Aorta (tissue), 5 donors: ENCODE measurements at regions not wholly inside any gene's neighbourhood (a gene's known extent, or its start where the extent isn't known, plus 50 kb on each side); places are given as distances from the start of the nearest gene placed in this dataset.

ENCODE experiments used
- ATAC-seq: fragments of 200-7000 bp; cut with Tn5 transposase; one replicate; pipeline ENCODE4 v1.9.1; 2022; ENCODE audit warnings: moderate library complexity; ENCODE audit not compliant: low FRiP score
- DNase-seq, 2 donors: peaks; one replicate each; pipeline ENCODE4 v3.0.0-alpha.2; 2020
- H3K27ac ChIP-seq, 2 donors: one replicate each; pipeline ENCODE4 v1.5.1; 2013; ENCODE audit warnings: low read length in 2 of 2, mild to moderate bottlenecking in 2 of 2, moderate library complexity in 2 of 2, control low read depth in 1 of 2, inconsistent platforms in 1 of 2, low read depth in 1 of 2
- H3K27me3 ChIP-seq, 2 donors: one replicate each; pipeline ENCODE4 v1.6.1; 2013; ENCODE audit warnings: control low read depth in 1 of 2, low read length in 1 of 2, mild to moderate bottlenecking in 1 of 2, moderate library complexity in 1 of 2; ENCODE audit not compliant: insufficient read depth in 2 of 2, control insufficient read depth in 1 of 2
- H3K36me3 ChIP-seq, 2 donors: one replicate each; pipeline ENCODE4 v1.6.1; 2013; ENCODE audit warnings: control low read depth in 1 of 2, low read length in 1 of 2, mild to moderate bottlenecking in 1 of 2; ENCODE audit not compliant: insufficient read depth in 2 of 2, control insufficient read depth in 1 of 2
- H3K4me1 ChIP-seq, 2 donors: one replicate each; pipeline ENCODE4 v1.6.1; 2013; ENCODE audit warnings: low read length in 2 of 2, control low read depth in 1 of 2, mild to moderate bottlenecking in 1 of 2, moderate library complexity in 1 of 2; ENCODE audit not compliant: insufficient read depth in 2 of 2, control insufficient read depth in 1 of 2
- H3K4me3 ChIP-seq, 2 donors: one replicate each; pipeline ENCODE4 v1.5.1; 2013; ENCODE audit warnings: low read length in 2 of 2, control low read depth in 1 of 2, mild to moderate bottlenecking in 1 of 2
- H3K9me3 ChIP-seq: one replicate; pipeline ENCODE4 v1.6.1; 2013; ENCODE audit warnings: mild to moderate bottlenecking, low read length; ENCODE audit not compliant: control insufficient read depth
- WGBS, 2 donors: extraction: QIAGEN DNeasy Blood & Tissue Kit; methylation state at CpG; one replicate each; pipeline ENCODE4 v1.1.7; 2013; 5-methylcytosine and 5-hydroxymethylcytosine counted together
- intact Hi-C, 2 donors: fragments of 100-400 bp; cut with DNase I; formaldehyde crosslinking; loops; one replicate each; pipeline versions ENCODE4 v1.14.2 to v1.15.0; 2022
- donor health status: healthy with polysubstance abuse.
- donor health status: Bipolar disorder and iron deficiency.
- donor health status: DM: no; HTN: no; CAD: no.
- donor health status: DM: no; HTN: no; CAD: no.
- donor health status: DM: yes; HTN: yes; CAD: no.

- no peaks in the 10 kb centered on the region for H3K9me3 ChIP-seq
- DNase-seq = no peak
- peaks cover 4 to 8% of the 10 kb centered on the region in 2 donors for H3K4me1 ChIP-seq
- intact Hi-C loops = loop anchor here in 1 of 2 donors (5.0 kb wide), 1 partner anchor 223 kb away; no protein-coding TSS in a partner anchor
- no peak overlapping the region for H3K4me3 ChIP-seq
- no peaks in the 10 kb centered on the region for H3K27me3 ChIP-seq
- H3K27ac ChIP-seq = no peak overlapping the region
- ATAC-seq = no peak
- H3K36me3 ChIP-seq = no peaks in the 10 kb centered on the region
- WGBS, 2 donors = 19 to 27% methylated on average over 3 of the region's 3 CpGs
Observed at GRCh38 chr7:25624051-25624450, 395.8 kb upstream of the NPVF start.

DNA sequence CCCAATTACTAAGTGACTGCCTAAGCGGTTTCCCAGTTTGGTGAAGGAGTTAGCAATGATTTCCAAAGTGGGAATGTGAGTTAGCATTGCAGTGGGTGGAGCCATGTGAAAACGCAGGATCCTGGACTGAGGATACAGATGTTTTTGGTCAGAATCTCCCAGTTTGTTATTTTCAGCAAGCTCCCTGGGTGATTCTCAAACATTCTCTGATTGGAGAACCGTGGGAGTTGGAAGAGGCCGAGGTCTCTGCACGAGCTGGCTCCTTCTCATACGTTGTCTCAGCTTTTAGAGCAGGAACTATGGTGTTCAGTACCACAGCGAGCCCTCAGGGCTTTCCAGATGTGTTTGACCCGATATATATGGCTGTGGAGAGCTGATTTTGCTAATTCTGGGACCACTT lies 396.5 kb upstream of the NPVF start:
- Histone ChIP-seq H3K36me3 (no peaks in the 10 kb centered on the region), H3K4me1 (peaks cover 4 to 8% of the 10 kb centered on the region in 2 donors), H3K27ac (peak overlapping the region in 1 of 2 donors; percentile 48), H3K9me3 (no peaks in the 10 kb centered on the region), H3K4me3 (no peak overlapping the region), H3K27me3 (no peaks in the 10 kb centered on the region)
- DNase-seq (no peak), ATAC-seq (peak; percentile 35)
- intact Hi-C loops = loop anchor here in 1 of 2 donors (5.0 kb wide), 2 partner anchors 37 to 222 kb away; no protein-coding TSS in a partner anchor
- 42 to 56% methylated on average over 8 of the region's 8 CpGs for WGBS, 2 donors

- no peak for DNase-seq
- 91% methylated on average over 5 of the region's 5 CpGs for WGBS, 2 donors
- Histone ChIP-seq H3K4me1 (peaks cover 4 to 5% of the 10 kb centered on the region in 2 donors), H3K9me3 (no peaks in the 10 kb centered on the region), H3K4me3 (no peak overlapping the region), H3K36me3 (no peaks in the 10 kb centered on the region), H3K27me3 (no peaks in the 10 kb centered on the region), H3K27ac (no peak overlapping the region)
- ATAC-seq = no peak
- intact Hi-C loops = loop anchor here in 1 of 2 donors (5.0 kb wide), 1 partner anchor 37 kb away; no protein-coding TSS in a partner anchor
Observed at GRCh38 chr7:25625306-25625992, 397.2 kb upstream of the NPVF start.

GRCh38 chr7:25626451-25627131 lies 398.3 kb upstream of the NPVF start:
- H3K27me3 ChIP-seq = no peaks in the 10 kb centered on the region
- no peak for ATAC-seq
- DNase-seq = no peak
- no peak overlapping the region for H3K4me3 ChIP-seq
- peaks cover 4 to 5% of the 10 kb centered on the region in 2 donors for H3K4me1 ChIP-seq
- no peaks in the 10 kb centered on the region for H3K36me3 ChIP-seq
- WGBS, 2 donors = 93% methylated on average over 4 of the region's 4 CpGs
- no peak overlapping the region for H3K27ac ChIP-seq
- no peaks in the 10 kb centered on the region for H3K9me3 ChIP-seq
- intact Hi-C loops = loop anchor here in 1 of 2 donors (5.0 kb wide), 1 partner anchor 36 kb away; no protein-coding TSS in a partner anchor

GRCh38 chr7:25628446-25628845 lies 400.2 kb upstream of the NPVF start:
- Histone ChIP-seq H3K9me3 (no peaks in the 10 kb centered on the region), H3K4me1 (peaks cover 5 to 7% of the 10 kb centered on the region in 2 donors), H3K36me3 (no peaks in the 10 kb centered on the region), H3K27ac (no peak overlapping the region), H3K27me3 (no peaks in the 10 kb centered on the region), H3K4me3 (no peak overlapping the region)
- WGBS, 2 donors = 75 to 96% methylated on average over 3 of the region's 3 CpGs
- ATAC-seq (no peak), DNase-seq (no peak)
- intact Hi-C loops = loop anchor here in 1 of 2 donors (5.0 kb wide), 1 partner anchor 34 kb away; no protein-coding TSS in a partner anchor

GRCh38 chr7:25632616-25633015 lies 404.3 kb upstream of the NPVF start:
- 7 to 14% methylated on average over 5 of the region's 5 CpGs for WGBS, 2 donors
- no peaks in the 10 kb centered on the region for H3K9me3 ChIP-seq
- DNase-seq (no peak), ATAC-seq (no peak)
- peaks cover 0 to 10% of the 10 kb centered on the region in 2 donors for H3K4me1 ChIP-seq
- intact Hi-C loops = no loop called here
- H3K27ac ChIP-seq = no peak overlapping the region
- H3K4me3 ChIP-seq = no peak overlapping the region
- H3K36me3 ChIP-seq = no peaks in the 10 kb centered on the region
- no peaks in the 10 kb centered on the region for H3K27me3 ChIP-seq

DNA sequence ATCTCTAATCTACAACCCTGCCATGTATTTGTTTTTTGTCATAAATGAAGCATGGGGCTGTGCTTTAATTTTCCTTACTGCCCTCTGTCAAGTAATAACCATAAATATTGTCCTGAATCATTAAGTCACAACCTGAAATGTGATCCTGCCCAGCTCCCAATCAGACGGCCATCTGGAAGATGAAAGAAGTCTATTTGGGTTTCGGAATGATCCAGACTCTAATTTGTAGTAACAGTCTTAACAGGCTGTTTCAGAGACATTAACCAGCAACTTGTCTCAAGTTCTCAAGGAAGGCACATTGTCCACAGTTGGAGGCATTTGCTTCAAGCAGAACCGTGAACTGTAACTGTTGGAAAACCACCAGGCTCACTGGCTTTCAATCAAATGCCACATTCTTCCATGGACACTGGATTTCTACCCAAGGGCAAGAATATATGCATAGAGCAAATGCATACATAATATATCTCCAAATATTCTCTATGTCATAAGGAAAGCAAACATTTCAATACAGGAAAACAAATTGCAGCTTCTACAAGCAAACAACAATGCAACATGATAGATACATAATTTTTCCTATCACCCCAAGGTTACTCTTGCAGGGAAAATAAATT lies 405.2 kb upstream of the NPVF start:
- ATAC-seq = no peak
- WGBS, 2 donors = 22 to 25% methylated on average over 3 of the region's 3 CpGs

GRCh38 chr7:25636168-25636567 lies 407.9 kb upstream of the NPVF start:
- Histone ChIP-seq H3K9me3 (no peaks in the 10 kb centered on the region), H3K4me1 (peaks cover 0 to 10% of the 10 kb centered on the region in 2 donors), H3K27me3 (no peaks in the 10 kb centered on the region), H3K4me3 (no peak overlapping the region), H3K36me3 (no peaks in the 10 kb centered on the region), H3K27ac (no peak overlapping the region)
- ATAC-seq (no peak), DNase-seq (no peak)
- 93 to 95% methylated on average over 9 of the region's 9 CpGs for WGBS, 2 donors
- intact Hi-C loops = no loop called here

More for the DNA sequence above, 405.2 kb upstream of the NPVF start:
- Histone ChIP-seq H3K27ac (no peak overlapping the region), H3K4me1 (peaks cover 0 to 10% of the 10 kb centered on the region in 2 donors), H3K36me3 (no peaks in the 10 kb centered on the region), H3K4me3 (no peak overlapping the region), H3K27me3 (no peaks in the 10 kb centered on the region), H3K9me3 (no peaks in the 10 kb centered on the region)
- intact Hi-C loops = no loop called here
- no peak for DNase-seq
